IPS DF 6.9 (cell line): ENCODE measurements at regions not wholly inside any gene's neighbourhood (a gene's known extent, or its start where the extent isn't known, plus 50 kb on each side); places are given as distances from the start of the nearest gene placed in this dataset.

Source experiments
- DNase-seq: peaks from one replicate; pipeline ENCODE4 v3.0.0-alpha.2; 2013; ENCODE audit warnings: low read depth, low spot score
- H3K27ac ChIP-seq: one replicate; pipeline ENCODE4 v1.5.1; 2013; ENCODE audit warnings: low read length, control low read depth
- H3K27me3 ChIP-seq: 2 replicates; pipeline ENCODE4 v1.6.1; 2013; ENCODE audit warnings: mild to moderate bottlenecking, low read length; ENCODE audit not compliant: control insufficient read depth, insufficient read depth
- H3K36me3 ChIP-seq: 2 replicates; pipeline ENCODE4 v1.6.1; 2013; ENCODE audit warnings: low read length; ENCODE audit not compliant: control insufficient read depth, insufficient read depth
- H3K4me1 ChIP-seq: 2 replicates; pipeline ENCODE4 v1.6.1; 2013; ENCODE audit warnings: low read length; ENCODE audit not compliant: control insufficient read depth, insufficient read depth
- H3K4me3 ChIP-seq: 2 replicates; pipeline ENCODE4 v1.5.1; 2013; ENCODE audit warnings: mild to moderate bottlenecking, low read length
- H3K9me3 ChIP-seq: 2 replicates; pipeline ENCODE4 v1.6.1; 2013; ENCODE audit warnings: low read length, inconsistent platforms; ENCODE audit not compliant: control insufficient read depth, insufficient read depth
- WGBS: extraction: QIAGEN DNeasy Blood & Tissue Kit; methylation state at CpG from one replicate; pipeline ENCODE4 v1.1.7; 2013; ENCODE audit warnings: mixed read lengths, missing lambda C conversion rate; ENCODE audit not compliant: insufficient read length, insufficient coverage; 5-methylcytosine and 5-hydroxymethylcytosine counted together

GRCh38 chr5:74382987-74383593 lies 257.4 kb downstream of the ENC1 start:
- no peaks in the 10 kb centered on the region for H3K9me3 ChIP-seq
- no peak for DNase-seq
- H3K4me1 ChIP-seq: no peaks in the 10 kb centered on the region
- no peaks in the 10 kb centered on the region for H3K36me3 ChIP-seq
- no peak overlapping the region for H3K27ac ChIP-seq
- WGBS: no CpG with 5 or more reads among the region's 4 CpGs
- no peak overlapping the region for H3K4me3 ChIP-seq
- H3K27me3 ChIP-seq: no peaks in the 10 kb centered on the region

- WGBS: no CpG with 5 or more reads among the region's 3 CpGs
- H3K36me3 ChIP-seq: no peaks in the 10 kb centered on the region
- no peak overlapping the region for H3K27ac ChIP-seq
Measured at GRCh38 chr5:74382123-74382855, 258.2 kb downstream of the ENC1 start.

GRCh38 chr5:74380193-74380592 lies 260.3 kb downstream of the ENC1 start:
- Histone ChIP-seq H3K4me1 (no peaks in the 10 kb centered on the region), H3K4me3 (no peak overlapping the region), H3K27ac (no peak overlapping the region), H3K27me3 (no peaks in the 10 kb centered on the region), H3K9me3 (no peaks in the 10 kb centered on the region), H3K36me3 (no peaks in the 10 kb centered on the region)
- WGBS: no CpG with 5 or more reads among the region's 5 CpGs
- DNase-seq: no peak

More at GRCh38 chr5:74382123-74382855, 258.2 kb downstream of the ENC1 start:
- no peak overlapping the region for H3K4me3 ChIP-seq
- DNase-seq: no peak
- no peaks in the 10 kb centered on the region for H3K27me3 ChIP-seq
- H3K4me1 ChIP-seq: no peaks in the 10 kb centered on the region
- no peaks in the 10 kb centered on the region for H3K9me3 ChIP-seq

- Histone ChIP-seq H3K9me3 (no peaks in the 10 kb centered on the region), H3K4me3 (no peak overlapping the region), H3K27ac (no peak overlapping the region), H3K27me3 (no peaks in the 10 kb centered on the region), H3K4me1 (no peaks in the 10 kb centered on the region), H3K36me3 (no peaks in the 10 kb centered on the region)
- DNase-seq: no peak
- no CpG with 5 or more reads among the region's 1 CpG for WGBS
Measured at GRCh38 chr5:74378464-74378863, 262.1 kb downstream of the ENC1 start.

- Histone ChIP-seq H3K4me3 (no peak overlapping the region), H3K4me1 (no peaks in the 10 kb centered on the region), H3K9me3 (no peaks in the 10 kb centered on the region), H3K27me3 (no peaks in the 10 kb centered on the region), H3K36me3 (no peaks in the 10 kb centered on the region), H3K27ac (no peak overlapping the region)
- WGBS: no CpG with 5 or more reads among the region's 1 CpG
- no peak for DNase-seq
Measured at GRCh38 chr5:74376187-74376586, 264.3 kb downstream of the ENC1 start.

GRCh38 chr5:74375271-74375670 lies 265.3 kb downstream of the ENC1 start:
- Histone ChIP-seq H3K27me3 (no peaks in the 10 kb centered on the region), H3K4me3 (no peak overlapping the region), H3K36me3 (no peaks in the 10 kb centered on the region), H3K9me3 (no peaks in the 10 kb centered on the region), H3K4me1 (no peaks in the 10 kb centered on the region), H3K27ac (no peak overlapping the region)
- WGBS: no CpG with 5 or more reads among the region's 2 CpGs
- DNase-seq: no peak

- Histone ChIP-seq H3K9me3 (no peaks in the 10 kb centered on the region), H3K4me3 (no peak overlapping the region), H3K4me1 (no peaks in the 10 kb centered on the region), H3K36me3 (no peaks in the 10 kb centered on the region), H3K27me3 (no peaks in the 10 kb centered on the region), H3K27ac (no peak overlapping the region)
- WGBS: no CpG with 5 or more reads among the region's 4 CpGs
- no peak for DNase-seq
Measured at GRCh38 chr5:74374656-74375055, 265.9 kb downstream of the ENC1 start.

GRCh38 chr5:74373076-74373475 lies 267.5 kb downstream of the ENC1 start:
- Histone ChIP-seq H3K36me3 (no peaks in the 10 kb centered on the region), H3K27ac (no peak overlapping the region), H3K4me3 (no peak overlapping the region), H3K9me3 (no peaks in the 10 kb centered on the region), H3K4me1 (no peaks in the 10 kb centered on the region), H3K27me3 (no peaks in the 10 kb centered on the region)
- no CpG with 5 or more reads among the region's 1 CpG for WGBS
- no peak for DNase-seq

- H3K27ac ChIP-seq: no peak overlapping the region
- H3K9me3 ChIP-seq: no peaks in the 10 kb centered on the region
- no peak overlapping the region for H3K4me3 ChIP-seq
- H3K27me3 ChIP-seq: no peaks in the 10 kb centered on the region
- DNase-seq: no peak
- no peaks in the 10 kb centered on the region for H3K36me3 ChIP-seq
- no CpG with 5 or more reads among the region's 5 CpGs for WGBS
- H3K4me1 ChIP-seq: no peaks in the 10 kb centered on the region
Measured at GRCh38 chr5:74372502-74373064, 267.9 kb downstream of the ENC1 start.

- Histone ChIP-seq H3K27me3 (no peaks in the 10 kb centered on the region), H3K36me3 (no peaks in the 10 kb centered on the region), H3K4me1 (peaks cover 2% of the 10 kb centered on the region), H3K27ac (no peak overlapping the region), H3K4me3 (no peak overlapping the region), H3K9me3 (no peaks in the 10 kb centered on the region)
- no peak for DNase-seq
- no CpG with 5 or more reads among the region's 3 CpGs for WGBS
Measured at GRCh38 chr5:74372051-74372450, 268.5 kb downstream of the ENC1 start.
